ENCODE measurements at regions not wholly inside any gene's neighbourhood (a gene's known extent, or its start where the extent isn't known, plus 50 kb on each side); places are given as distances from the start of the nearest gene placed in this dataset.

DNA sequence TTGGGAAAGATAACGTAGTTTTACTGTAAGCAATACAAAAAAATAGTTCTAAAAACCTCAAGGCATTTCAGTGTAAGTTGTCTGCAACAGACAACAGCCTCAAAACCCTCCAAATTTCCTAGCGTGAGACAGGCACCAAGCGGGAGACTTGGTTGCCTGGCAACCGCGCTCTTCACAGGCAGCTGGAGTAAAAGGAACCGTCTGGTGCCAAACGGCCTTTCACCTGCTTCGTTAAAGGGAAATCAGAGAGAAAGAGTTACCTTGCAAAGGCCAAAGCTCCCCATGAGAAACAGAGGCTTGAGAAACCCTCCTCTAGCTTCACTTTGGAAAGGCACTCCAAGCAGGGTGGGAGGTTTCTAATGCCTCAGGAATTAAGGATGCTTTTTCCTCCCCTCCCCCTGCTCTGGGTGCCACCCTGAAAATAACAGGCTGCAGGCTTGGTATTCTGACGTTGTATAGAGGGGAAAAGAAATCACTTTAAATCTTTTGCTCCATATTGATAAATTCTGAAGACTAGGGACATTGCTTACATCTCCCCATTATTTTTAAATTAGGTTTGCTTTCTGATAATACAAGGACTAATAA lies 129.7 kb upstream of the UFL1 start:
- intact Hi-C loops (cut with DNase I): no loop called here
- Histone ChIP-seq H3K27me3 (no peaks in the 10 kb centered on the region), H3K4me3 (no peak overlapping the region), H3K4me1 (ENCODE audit: insufficient read depth) (no peaks in the 10 kb centered on the region), H3K9me3 (no peaks in the 10 kb centered on the region), H3K27ac (no peak overlapping the region), H3K36me3 (no peaks in the 10 kb centered on the region)
- 0 to 2% (median 1%) methylated on average over 9 of the region's 9 CpGs for WGBS, 3 donors
- TF ChIP-seq, protein P1, sequence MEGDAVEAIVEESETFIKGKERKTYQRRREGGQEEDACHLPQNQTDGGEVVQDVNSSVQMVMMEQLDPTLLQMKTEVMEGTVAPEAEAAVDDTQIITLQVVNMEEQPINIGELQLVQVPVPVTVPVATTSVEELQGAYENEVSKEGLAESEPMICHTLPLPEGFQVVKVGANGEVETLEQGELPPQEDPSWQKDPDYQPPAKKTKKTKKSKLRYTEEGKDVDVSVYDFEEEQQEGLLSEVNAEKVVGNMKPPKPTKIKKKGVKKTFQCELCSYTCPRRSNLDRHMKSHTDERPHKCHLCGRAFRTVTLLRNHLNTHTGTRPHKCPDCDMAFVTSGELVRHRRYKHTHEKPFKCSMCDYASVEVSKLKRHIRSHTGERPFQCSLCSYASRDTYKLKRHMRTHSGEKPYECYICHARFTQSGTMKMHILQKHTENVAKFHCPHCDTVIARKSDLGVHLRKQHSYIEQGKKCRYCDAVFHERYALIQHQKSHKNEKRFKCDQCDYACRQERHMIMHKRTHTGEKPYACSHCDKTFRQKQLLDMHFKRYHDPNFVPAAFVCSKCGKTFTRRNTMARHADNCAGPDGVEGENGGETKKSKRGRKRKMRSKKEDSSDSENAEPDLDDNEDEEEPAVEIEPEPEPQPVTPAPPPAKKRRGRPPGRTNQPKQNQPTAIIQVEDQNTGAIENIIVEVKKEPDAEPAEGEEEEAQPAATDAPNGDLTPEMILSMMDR (IDR thresholded peaks at IDR 0.05): no peak
- TF ChIP-seq EP300 (IDR thresholded peaks at IDR 0.05) (no peak), POLR2A (IDR thresholded peaks at IDR 0.05) (no peak)
- DNase-seq: peak in 2 of 5 donors; percentile 19 to 36

DNA sequence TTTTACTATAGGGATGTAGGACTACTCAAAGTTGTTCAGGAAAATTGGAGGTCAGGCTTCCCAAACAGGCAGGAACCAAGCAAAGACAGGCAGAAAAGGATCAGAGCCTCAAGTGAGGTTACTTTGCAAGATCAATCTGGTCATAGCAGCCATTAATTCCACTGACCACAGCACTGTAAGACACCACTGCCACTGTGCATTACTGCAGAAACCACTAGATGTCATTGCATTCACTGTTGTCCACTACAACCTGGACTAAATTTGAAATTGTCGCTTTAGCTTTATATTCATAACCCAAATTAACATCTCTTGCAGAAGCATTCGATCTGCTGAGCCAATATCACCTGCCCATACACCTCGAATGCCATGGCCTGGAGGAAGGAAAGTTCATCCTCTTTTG lies 126.9 kb upstream of the UFL1 start:
- DNase-seq: no peak
- Histone ChIP-seq H3K4me3 (no peak overlapping the region), H3K4me1 (ENCODE audit: insufficient read depth) (no peaks in the 10 kb centered on the region), H3K9me3 (no peaks in the 10 kb centered on the region), H3K36me3 (no peaks in the 10 kb centered on the region), H3K27me3 (no peaks in the 10 kb centered on the region), H3K27ac (no peak overlapping the region)
- 36 to 43% (median 38%) methylated on average over 3 of the region's 3 CpGs for WGBS, 3 donors
- TF ChIP-seq POLR2A (IDR thresholded peaks at IDR 0.05) (no peak), EP300 (IDR thresholded peaks at IDR 0.05) (no peak)
- TF ChIP-seq, protein P1 (IDR thresholded peaks at IDR 0.05): no peak
- intact Hi-C loops (cut with DNase I): no loop called here

DNA sequence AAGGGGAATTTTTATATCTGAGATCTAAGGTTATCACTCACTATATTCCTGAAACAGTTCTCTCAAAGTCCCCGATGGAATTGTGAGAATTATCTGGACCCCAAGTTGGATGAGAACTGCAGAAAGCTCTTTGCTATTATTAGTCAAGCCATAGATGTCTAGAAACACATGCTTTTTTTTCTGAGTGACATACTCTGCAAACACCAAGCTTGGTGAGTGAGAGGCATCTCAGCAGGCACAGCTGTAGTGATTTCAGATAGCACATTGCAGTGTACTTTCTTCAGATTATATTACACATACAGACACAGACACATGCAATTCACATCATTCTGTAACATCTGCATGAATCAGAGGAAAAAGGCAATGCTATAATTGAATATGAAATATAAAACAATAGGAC lies 111.1 kb upstream of the UFL1 start:
- no peaks in the 10 kb centered on the region for H3K4me1 ChIP-seq (ENCODE audit: insufficient read depth)
- 76 to 81% (median 79%) methylated on average over 1 of the region's 1 CpG for WGBS, 3 donors
- H3K36me3 ChIP-seq: no peaks in the 10 kb centered on the region
- intact Hi-C loops (cut with DNase I): no loop called here
- no peak overlapping the region for H3K4me3 ChIP-seq
- H3K27ac ChIP-seq: no peak overlapping the region
- TF ChIP-seq EP300 (IDR thresholded peaks at IDR 0.05) (no peak), POLR2A (IDR thresholded peaks at IDR 0.05) (no peak)
- TF ChIP-seq, protein P1 (IDR thresholded peaks at IDR 0.05): no peak
- no peak for DNase-seq
- H3K9me3 ChIP-seq: no peaks in the 10 kb centered on the region
- H3K27me3 ChIP-seq: no peaks in the 10 kb centered on the region

DNA sequence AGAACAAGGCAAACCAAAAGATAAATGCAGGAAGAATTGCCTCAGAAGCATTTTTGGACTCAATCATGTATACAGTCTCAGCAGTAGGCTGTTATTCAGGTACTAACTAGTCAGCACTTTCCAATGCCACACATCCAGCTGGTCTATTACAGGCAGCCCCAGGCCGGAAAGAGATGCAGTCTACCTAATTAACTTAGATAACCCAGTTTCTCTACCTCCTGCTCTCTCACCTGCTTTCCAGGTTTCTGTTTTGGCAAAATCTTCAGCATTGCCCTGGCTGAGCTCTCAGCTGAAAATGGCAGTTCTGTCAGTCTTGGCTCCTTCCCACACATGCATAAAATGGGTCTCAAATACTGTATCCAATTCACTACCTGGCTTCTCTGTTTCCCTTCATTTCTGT lies 101.3 kb upstream of the UFL1 start:
- TF ChIP-seq, protein P1 (IDR thresholded peaks at IDR 0.05): no peak
- Histone ChIP-seq H3K4me1 (ENCODE audit: insufficient read depth) (no peaks in the 10 kb centered on the region), H3K27ac (no peak overlapping the region), H3K27me3 (no peaks in the 10 kb centered on the region), H3K36me3 (no peaks in the 10 kb centered on the region), H3K4me3 (no peak overlapping the region), H3K9me3 (no peaks in the 10 kb centered on the region)
- intact Hi-C loops (cut with DNase I): no loop called here
- no peak for DNase-seq
- 36 to 50% (median 37%) methylated on average over 1 of the region's 1 CpG for WGBS, 3 donors
